IMR-90 (cell line): ENCODE measurements at regions not wholly inside any gene's neighbourhood (a gene's known extent, or its start where the extent isn't known, plus 50 kb on each side); places are given as distances from the start of the nearest gene placed in this dataset.

Experiments used
- ATAC-seq: fragments of 200-7000 bp; cut with Tn5 transposase; 2 replicates; pipeline ENCODE4 v1.9.1; 2020; ENCODE audit warnings: low read depth, mild to moderate bottlenecking, moderate library complexity
- BruUV-seq: library from RNA; stranded (reverse); fragments of 400-500 nt; replicated peaks from 2 replicates; lab custom pipeline; 2021; lab: Mats Ljungman, UMichigan
- CTCF ChIA-PET: fragments of 300-600 bp; formaldehyde crosslinking; extraction: SDS; loops from one replicate; lab custom pipeline; 2021; ENCODE audit warnings: antibody characterized with exemption; lab: Yijun Ruan, JAX
- POLR2A ChIA-PET: fragments of 300-600 bp; sonication (Branson Sonifier 250); formaldehyde crosslinking; loops from one replicate; lab custom pipeline; 2022; ENCODE audit warnings: antibody characterized with exemption; ENCODE audit not compliant: unreplicated experiment; lab: Charles Lee
- DNase-seq: peaks from one replicate; pipeline ENCODE4 v3.0.0; 2013
- H2AFZ ChIP-seq: replicated peaks from 2 replicates; pipeline ENCODE3; 2013; ENCODE audit warnings: low read length, mild to moderate bottlenecking; ENCODE audit not compliant: poor library complexity
- H2AK5ac ChIP-seq: 2 replicates; pipeline ENCODE4 v1.6.1; 2013; ENCODE audit warnings: low read depth, low read length, inconsistent platforms
- H2AK9ac ChIP-seq: replicated peaks from 2 replicates; pipeline ENCODE3; 2013; ENCODE audit warnings: mild to moderate bottlenecking, low read depth, low read length, moderate library complexity; ENCODE audit not compliant: poor library complexity
- H2BK120ac ChIP-seq: 2 replicates; pipeline ENCODE4 v1.6.1; 2013; ENCODE audit warnings: low read depth, low read length, inconsistent platforms
- H2BK15ac ChIP-seq: 3 replicates; pipeline ENCODE4 v1.6.1; 2013; ENCODE audit warnings: low read depth, low read length, inconsistent platforms
- H2BK20ac ChIP-seq: 2 replicates; pipeline ENCODE4 v1.6.1; 2013; ENCODE audit warnings: low read depth, mild to moderate bottlenecking, inconsistent platforms, low read length, moderate library complexity
- H2BK5ac ChIP-seq: 2 replicates; pipeline ENCODE4 v1.6.1; 2013; ENCODE audit warnings: mild to moderate bottlenecking, low read depth, low read length, inconsistent platforms; ENCODE audit not compliant: poor library complexity, severe bottlenecking
- H3K14ac ChIP-seq: replicated peaks from 2 replicates; pipeline ENCODE4 v1.6.1; 2013; ENCODE audit warnings: low read depth, low read length, inconsistent platforms
- H3K18ac ChIP-seq: 2 replicates; pipeline ENCODE4 v1.6.1; 2013; ENCODE audit warnings: low read depth, low read length, control low read depth
- H3K23ac ChIP-seq: 2 replicates; pipeline ENCODE4 v1.6.1; 2013; ENCODE audit warnings: low read depth, low read length, inconsistent platforms
- H3K27ac ChIP-seq: 2 replicates; pipeline ENCODE4 v1.5.1; 2013; ENCODE audit warnings: mild to moderate bottlenecking, control low read depth, low read length; ENCODE audit not compliant: insufficient read depth
- H3K27me3 ChIP-seq: 2 replicates; pipeline ENCODE4 v1.6.1; 2013; ENCODE audit warnings: low read length; ENCODE audit not compliant: control insufficient read depth, insufficient read depth
- H3K36me3 ChIP-seq: 2 replicates; pipeline ENCODE4 v1.6.1; 2013; ENCODE audit warnings: low read length, mixed read lengths; ENCODE audit not compliant: control insufficient read depth, insufficient read depth
- H3K4ac ChIP-seq: 2 replicates; pipeline ENCODE4 v1.6.1; 2013; ENCODE audit warnings: low read depth, low read length, inconsistent platforms
- H3K4me1 ChIP-seq: 2 replicates; pipeline ENCODE4 v1.6.1; 2013; ENCODE audit warnings: low read length, mixed read lengths; ENCODE audit not compliant: control insufficient read depth, insufficient read depth
- H3K4me2 ChIP-seq: 2 replicates; pipeline ENCODE4 v1.6.1; 2013; ENCODE audit warnings: low read depth, mild to moderate bottlenecking, control low read depth, low read length, moderate library complexity
- H3K4me3 ChIP-seq: 2 replicates; pipeline ENCODE4 v1.5.1; 2013; ENCODE audit warnings: low read depth, mild to moderate bottlenecking, control low read depth, low read length, moderate library complexity; ENCODE audit not compliant: insufficient read depth
- H3K56ac ChIP-seq: 2 replicates; pipeline ENCODE4 v1.6.1; 2013; ENCODE audit warnings: low read length, inconsistent platforms; ENCODE audit not compliant: insufficient read depth; ENCODE audit errors: extremely low read depth
- H3K79me1 ChIP-seq, 2 experiments: 2 replicates each; pipeline ENCODE4 v1.6.1; 2013; ENCODE audit warnings: low read length in 2 of 2, inconsistent platforms in 1 of 2, low read depth in 1 of 2
- H3K9ac ChIP-seq: 2 replicates; pipeline ENCODE4 v1.6.1; 2013; ENCODE audit warnings: low read depth, low read length, control low read depth
- H3K9me1 ChIP-seq: 2 replicates; pipeline ENCODE4 v1.6.1; 2013; ENCODE audit warnings: low read length, inconsistent platforms; ENCODE audit not compliant: insufficient read depth
- H3K9me3 ChIP-seq: 2 replicates; pipeline ENCODE4 v1.6.1; 2013; ENCODE audit warnings: low read length; ENCODE audit not compliant: control insufficient read depth, insufficient read depth
- H4K20me1 ChIP-seq: 2 replicates; pipeline ENCODE4 v1.6.1; 2013; ENCODE audit warnings: low read length, inconsistent platforms; ENCODE audit not compliant: insufficient read depth
- H4K5ac ChIP-seq: 2 replicates; pipeline ENCODE4 v1.6.1; 2013; ENCODE audit warnings: mild to moderate bottlenecking, low read depth, low read length, control low read depth
- H4K8ac ChIP-seq, 2 experiments: 2 replicates each; pipeline ENCODE4 v1.6.1; 2013; ENCODE audit warnings: low read depth in 2 of 2, low read length in 2 of 2, control low read depth in 1 of 2, inconsistent platforms in 1 of 2
- H4K91ac ChIP-seq: 2 replicates; pipeline ENCODE4 v1.6.1; 2013; ENCODE audit warnings: low read depth, low read length, inconsistent platforms; ENCODE audit not compliant: insufficient read depth
- CTCF ChIP-seq: conservative IDR thresholded peaks from 2 replicates; pipeline ENCODE4 v1.5.1; 2012; ENCODE audit warnings: mild to moderate bottlenecking, low read depth, low read length, improper control_type of control experiment
- FOS ChIP-seq: fragments of 150-350 bp; IDR thresholded peaks from 2 replicates; pipeline ENCODE4 v1.6.1; 2016; ENCODE audit warnings: low read depth, low read length
- MXI1 ChIP-seq: IDR thresholded peaks from 2 replicates; pipeline ENCODE4 v1.6.1; 2012; ENCODE audit warnings: low read depth, mild to moderate bottlenecking, low read length, moderate library complexity, borderline replicate concordance
- WGBS, 2 experiments: methylation state at CpG; one replicate each; pipeline versions ENCODE4 v1.1.5 to v1.1.7; 2013; ENCODE audit warnings: missing lambda C conversion rate in 2 of 2; ENCODE audit not compliant: insufficient read length in 1 of 2; ENCODE audit errors: extremely low coverage in 2 of 2; 5-methylcytosine and 5-hydroxymethylcytosine counted together
- dilution Hi-C: fragments of 300-500 bp; cut with HindIII; formaldehyde crosslinking; loops from one replicate; pipeline ENCODE4 v1.14.3; 2018; ENCODE audit warnings: low sequenced_read_pairs; ENCODE audit not compliant: unreplicated experiment
- in situ Hi-C: fragments of 300-500 bp; cut with MboI; formaldehyde crosslinking; loops from 3 replicates; pipeline ENCODE4 v1.14.3; 2019; ENCODE audit warnings: low sequenced_read_pairs, inconsistent platforms, mixed read lengths
- intact Hi-C: fragments of 100-400 bp; cut with micrococcal nuclease; formaldehyde crosslinking; loops from 2 replicates; pipeline ENCODE4 v1.10.0; 2022

- peak overlapping the region; percentile 1 to 79; a peak in 2 of 4 replicates for H4K8ac ChIP-seq
- no peak overlapping the region for H2AK9ac ChIP-seq
- peaks cover 35% of the 10 kb centered on the region for H3K4me1 ChIP-seq
- H3K27ac ChIP-seq: peak overlapping the region; percentile 74
- peaks cover 6 to 49% of the 10 kb centered on the region in 2 experiments; a peak in 3 of 4 replicates for H3K79me1 ChIP-seq
- intact Hi-C loops (no loop called here), dilution Hi-C loops (no loop called here), in situ Hi-C loops (loop anchor here (10.0 kb wide), 1 partner anchor 190 kb away; the partner anchor contains the start of genes MPHOSPH9 and MTRFR)
- H2AK5ac ChIP-seq: peak overlapping the region; percentile 76
- no CpG with 5 or more reads among the region's 1 CpG for WGBS, 2 experiments
- H3K4me2 ChIP-seq: no peak overlapping the region
- peak overlapping the region; percentile 90 for H2BK120ac ChIP-seq
- peak overlapping the region; percentile 48 for H3K18ac ChIP-seq
- peak overlapping the region; percentile 42; the same call in 2 of the 3 replicates for H2BK15ac ChIP-seq
- H3K14ac ChIP-seq: peak overlapping the region; percentile 84; the same call in 1 of the 2 replicates
- DNase-seq: no peak
- BruUV-seq: no TSS peak
- no peak for ATAC-seq
- peak overlapping the region; percentile 91 for H3K4ac ChIP-seq
- H3K36me3 ChIP-seq: no peaks in the 10 kb centered on the region
- no peaks in the 10 kb centered on the region for H3K9me3 ChIP-seq
- peak overlapping the region; percentile 43; the same call in 1 of the 2 replicates for H3K56ac ChIP-seq
- no peak overlapping the region for H3K4me3 ChIP-seq
- peak overlapping the region; percentile 19; the same call in 1 of the 2 replicates for H3K9ac ChIP-seq
- ChIA-PET CTCF (interaction anchor here (0.7 to 3.3 kb wide), 8 partner anchors 18 to 194 kb away, joined by 3 to 27 read pairs (median 3); partner anchors contain the start of genes MPHOSPH9, MTRFR and PITPNM2), POLR2A (interaction anchor here (1.9 kb wide), 1 partner anchor 189 kb away, joined by 14 read pairs; the partner anchor contains the start of genes MPHOSPH9 and MTRFR)
- H2AFZ ChIP-seq: no peak overlapping the region
- peak overlapping the region; percentile 57 for H2BK5ac ChIP-seq
- peaks cover 30% of the 10 kb centered on the region for H3K9me1 ChIP-seq
- H4K91ac ChIP-seq: peak overlapping the region; percentile 83
- TF ChIP-seq MXI1: no peak
- no peak for TF ChIP-seq CTCF
- TF ChIP-seq FOS: no peak
- H3K23ac ChIP-seq: peak overlapping the region; percentile 81; the same call in 1 of the 2 replicates
- H3K27me3 ChIP-seq: no peaks in the 10 kb centered on the region
- peak overlapping the region; percentile 90 for H2BK20ac ChIP-seq
- peak overlapping the region; percentile 17 for H4K5ac ChIP-seq
- H4K20me1 ChIP-seq: no peaks in the 10 kb centered on the region
Measured at GRCh38 chr12:123044351-123044750, 63.9 kb downstream of the ARL6IP4 start.
